Peyer's patch (tissue), 4 donors: ENCODE measurements at regions not wholly inside any gene's neighbourhood (a gene's known extent, or its start where the extent isn't known, plus 50 kb on each side); places are given as distances from the start of the nearest gene placed in this dataset.

Source experiments
- CTCF ChIP-seq, 6 experiments: fragments of 450-650 bp in 4 of 6; fragments of 200-600 bp in 2 of 6; sonication (generic) in 1 of 6; IDR thresholded peaks; one replicate each; pipeline ENCODE4 v1.5.1; 2017 to 2019; ENCODE audit warnings: antibody characterized with exemption in 6 of 6, mild to moderate bottlenecking in 3 of 6, moderate library complexity in 1 of 6
- POLR2A ChIP-seq, 2 donors: fragments of 450-650 bp; IDR thresholded peaks; one replicate each; pipeline ENCODE4 v1.5.1; 2017; ENCODE audit warnings: antibody characterized with exemption in 2 of 2, mild to moderate bottlenecking in 2 of 2, moderate library complexity in 2 of 2

DNA sequence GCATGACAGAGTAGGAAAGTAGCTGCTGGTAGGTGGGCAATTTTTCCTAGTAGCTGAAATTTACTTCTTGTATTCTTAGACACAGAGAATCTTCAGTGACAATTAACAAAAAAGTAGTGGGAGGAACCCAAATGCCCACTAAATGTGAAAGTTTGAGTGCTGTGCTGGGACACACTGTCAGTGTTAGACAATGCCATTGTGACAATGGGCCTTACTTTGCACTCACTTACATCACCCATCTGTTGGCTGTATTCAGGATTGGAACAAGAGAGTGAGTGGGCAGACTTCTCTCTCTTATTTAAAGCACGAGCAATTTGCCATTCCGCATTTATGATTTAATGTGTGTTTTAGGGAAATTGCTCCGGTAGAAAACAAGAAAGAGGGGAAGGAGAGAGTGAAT is 662.5 kb downstream of the CBLN4 start:
- TF ChIP-seq CTCF (IDR thresholded peaks at IDR 0.05) (no peak), POLR2A (IDR thresholded peaks at IDR 0.05) (no peak)
